ENCODE measurements at regions not wholly inside any gene's neighbourhood (a gene's known extent, or its start where the extent isn't known, plus 50 kb on each side); places are given as distances from the start of the nearest gene placed in this dataset.

DNA sequence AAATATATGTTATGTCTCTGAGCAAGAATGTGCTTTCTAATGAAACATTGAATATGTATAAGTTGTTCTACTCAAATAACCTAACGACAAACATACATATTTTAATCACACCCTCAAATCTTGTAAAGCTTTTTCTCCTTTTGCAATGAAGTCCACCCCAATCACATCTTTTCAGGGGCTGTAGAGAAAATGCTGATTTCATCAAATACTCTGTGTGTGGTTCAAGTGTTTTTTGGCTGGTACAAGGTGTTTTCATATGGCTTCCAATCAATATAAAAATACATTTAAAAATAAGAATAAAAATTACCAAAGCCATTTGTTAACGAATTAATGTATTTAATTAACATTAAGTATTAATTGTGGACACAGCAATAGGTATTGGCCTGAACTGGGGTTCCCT is 57.2 kb upstream of the TMEM196 start:
- Histone ChIP-seq H3K4me3 (no peak overlapping the region), H3K4me1 (no peaks in the 10 kb centered on the region), H3K9me3 (replicated peaks) (no peaks in the 10 kb centered on the region), H3K27me3 (ENCODE audit: low read depth) (no peaks in the 10 kb centered on the region), H3K36me3 (no peaks in the 10 kb centered on the region), H3K27ac (replicated peaks) (no peak overlapping the region)
- TF ChIP-seq, protein P1, sequence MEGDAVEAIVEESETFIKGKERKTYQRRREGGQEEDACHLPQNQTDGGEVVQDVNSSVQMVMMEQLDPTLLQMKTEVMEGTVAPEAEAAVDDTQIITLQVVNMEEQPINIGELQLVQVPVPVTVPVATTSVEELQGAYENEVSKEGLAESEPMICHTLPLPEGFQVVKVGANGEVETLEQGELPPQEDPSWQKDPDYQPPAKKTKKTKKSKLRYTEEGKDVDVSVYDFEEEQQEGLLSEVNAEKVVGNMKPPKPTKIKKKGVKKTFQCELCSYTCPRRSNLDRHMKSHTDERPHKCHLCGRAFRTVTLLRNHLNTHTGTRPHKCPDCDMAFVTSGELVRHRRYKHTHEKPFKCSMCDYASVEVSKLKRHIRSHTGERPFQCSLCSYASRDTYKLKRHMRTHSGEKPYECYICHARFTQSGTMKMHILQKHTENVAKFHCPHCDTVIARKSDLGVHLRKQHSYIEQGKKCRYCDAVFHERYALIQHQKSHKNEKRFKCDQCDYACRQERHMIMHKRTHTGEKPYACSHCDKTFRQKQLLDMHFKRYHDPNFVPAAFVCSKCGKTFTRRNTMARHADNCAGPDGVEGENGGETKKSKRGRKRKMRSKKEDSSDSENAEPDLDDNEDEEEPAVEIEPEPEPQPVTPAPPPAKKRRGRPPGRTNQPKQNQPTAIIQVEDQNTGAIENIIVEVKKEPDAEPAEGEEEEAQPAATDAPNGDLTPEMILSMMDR (IDR thresholded peaks at IDR 0.05; ENCODE audit: borderline replicate concordance): no peak
- no peak for DNase-seq
- intact Hi-C loops (cut with micrococcal nuclease): no loop called here

Data from left ventricle myocardium inferior (tissue), 1 donor.